Frontal cortex (tissue), 3 donors: ENCODE measurements at regions not wholly inside any gene's neighbourhood (a gene's known extent, or its start where the extent isn't known, plus 50 kb on each side); places are given as distances from the start of the nearest gene placed in this dataset.

Experiments used
- DNase-seq, 2 donors: peaks; one replicate each; pipeline ENCODE4 v3.0.0; 2012; ENCODE audit warnings: low spot score in 2 of 2
- FAIRE-seq: peaks from 2 replicates; lab custom pipeline; 2012; peaks lifted over from hg19 to GRCh38; lab: Jason Lieb, UNC
- donor health status: control.
- donor health status: control.
- donor health status: control.

GRCh38 chr13:85616275-85616674 lies 182.9 kb downstream of the SLITRK6 start:
- no peak for DNase-seq
- no peak for FAIRE-seq

DNA sequence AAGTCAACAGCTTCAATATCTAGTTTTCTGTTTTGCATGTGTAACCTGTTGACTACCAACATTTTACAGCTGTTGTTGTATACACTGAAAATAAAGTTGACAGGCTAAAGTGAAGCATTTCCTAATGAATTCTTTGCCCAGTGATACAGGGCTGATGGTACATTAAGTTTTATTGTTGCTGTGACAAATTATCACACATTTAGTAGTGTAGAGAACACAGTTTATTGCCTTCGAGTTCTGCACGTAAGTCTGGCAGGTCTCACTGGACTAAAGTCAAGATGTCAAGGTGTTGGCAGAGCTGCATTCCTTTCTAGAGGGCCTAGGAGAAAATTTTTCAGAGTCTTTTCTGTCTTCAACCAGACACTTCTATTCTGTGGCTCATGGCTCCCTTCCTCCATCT lies 184.2 kb downstream of the SLITRK6 start:
- no peak for FAIRE-seq
- no peak for DNase-seq

DNA sequence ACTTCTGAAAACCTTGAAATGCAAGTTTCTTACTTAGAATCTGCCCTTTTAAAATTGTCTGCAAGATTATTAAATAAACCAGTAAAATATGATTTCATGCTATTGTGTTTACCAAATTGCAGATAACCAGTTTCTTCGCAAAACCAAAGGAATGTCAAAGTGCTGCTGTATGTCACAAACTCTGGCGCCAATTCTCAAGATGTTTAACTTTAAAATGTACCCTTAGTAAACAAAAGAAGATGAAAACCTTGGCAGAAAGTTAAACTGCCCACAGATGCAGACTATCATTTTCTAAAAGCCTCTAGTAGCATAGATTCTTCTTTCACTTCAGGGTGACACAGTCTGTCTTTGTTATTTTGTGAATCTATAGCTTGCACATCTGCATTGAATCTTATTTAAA lies 189.2 kb downstream of the SLITRK6 start:
- DNase-seq = no peak
- no peak for FAIRE-seq

DNA sequence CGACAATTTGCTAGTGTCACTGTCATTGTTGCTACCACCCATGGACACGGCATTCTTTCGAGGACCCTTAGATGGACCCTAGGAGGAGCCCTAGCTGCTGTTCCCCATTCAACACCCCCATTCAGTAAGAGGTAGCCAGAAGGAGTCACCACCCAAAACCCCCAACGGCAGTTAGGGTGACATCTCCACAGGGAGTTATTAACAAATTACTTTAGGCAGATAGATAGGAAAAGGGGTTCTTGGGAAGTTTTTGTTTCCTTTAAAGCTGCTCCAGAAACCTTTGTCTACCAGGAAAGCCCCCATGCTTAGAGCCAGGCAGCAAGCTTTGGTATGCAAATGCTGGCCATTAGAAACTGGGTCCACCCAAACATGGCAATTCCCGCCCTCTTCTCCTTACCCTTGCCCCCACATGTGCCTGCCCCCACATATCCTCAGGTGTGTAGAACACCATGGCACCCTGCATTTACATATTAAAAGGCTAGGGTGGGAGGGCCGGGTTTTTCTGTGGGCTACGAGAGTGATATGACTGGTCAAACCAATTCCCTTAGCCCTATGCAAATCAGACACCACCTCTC lies 190.9 kb downstream of the SLITRK6 start:
- no peak for FAIRE-seq
- no peak for DNase-seq

- DNase-seq (no peak), FAIRE-seq (no peak)
These were observed 195.5 kb downstream of the SLITRK6 start for GRCh38 chr13:85603735-85604134.

DNA sequence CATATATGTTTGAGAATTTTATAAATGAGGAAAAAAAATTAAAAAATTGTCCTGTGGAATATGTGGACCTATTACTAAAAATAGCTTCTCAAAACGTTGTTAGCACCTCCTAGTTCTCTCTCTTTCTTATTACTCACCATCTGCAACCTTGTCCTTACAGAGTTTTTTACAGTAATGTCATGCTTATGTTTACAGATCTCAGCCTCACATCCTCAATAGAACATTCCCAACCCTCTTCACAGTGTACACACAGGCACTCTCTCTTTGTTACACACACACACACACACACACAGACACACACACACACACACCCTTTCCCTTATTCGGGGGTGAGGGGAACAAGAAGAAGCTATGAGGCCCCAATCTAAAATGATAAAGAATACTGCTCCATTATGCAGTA lies 197.7 kb downstream of the SLITRK6 start:
- FAIRE-seq (no peak), DNase-seq (no peak)

DNA sequence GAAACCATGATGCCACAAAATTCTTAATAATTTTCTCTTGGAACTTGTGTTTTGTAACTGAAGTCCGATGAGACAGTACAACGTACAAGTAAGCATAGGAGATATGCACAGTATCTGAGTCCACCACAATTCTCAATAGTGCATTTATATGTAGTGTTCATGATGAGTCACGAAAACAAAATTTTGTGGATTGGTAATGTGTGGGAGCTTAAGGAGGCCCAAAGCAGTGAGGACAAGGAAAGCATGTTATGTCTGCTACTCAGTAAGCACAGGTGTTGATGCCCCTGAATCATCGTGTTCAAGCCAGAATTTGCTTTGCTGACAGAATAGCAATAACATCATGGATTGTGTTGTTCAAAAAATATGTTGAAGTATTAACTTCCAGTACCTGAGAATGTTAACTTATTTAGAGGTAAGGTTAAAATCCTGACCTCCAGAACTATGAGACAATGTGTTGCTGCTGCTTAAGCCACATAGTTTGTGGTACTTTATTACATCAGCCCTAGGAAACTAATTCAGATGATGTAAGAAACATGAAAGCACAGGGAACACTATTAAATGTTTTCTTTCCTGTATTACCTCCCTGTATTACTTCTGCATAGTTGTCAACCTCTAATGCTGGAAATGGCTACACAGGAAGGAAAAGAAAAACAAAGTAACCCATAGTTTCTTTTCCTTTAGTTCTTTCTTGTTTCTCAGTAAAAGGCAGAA lies 201.3 kb downstream of the SLITRK6 start:
- no peak for DNase-seq
- no peak for FAIRE-seq

DNA sequence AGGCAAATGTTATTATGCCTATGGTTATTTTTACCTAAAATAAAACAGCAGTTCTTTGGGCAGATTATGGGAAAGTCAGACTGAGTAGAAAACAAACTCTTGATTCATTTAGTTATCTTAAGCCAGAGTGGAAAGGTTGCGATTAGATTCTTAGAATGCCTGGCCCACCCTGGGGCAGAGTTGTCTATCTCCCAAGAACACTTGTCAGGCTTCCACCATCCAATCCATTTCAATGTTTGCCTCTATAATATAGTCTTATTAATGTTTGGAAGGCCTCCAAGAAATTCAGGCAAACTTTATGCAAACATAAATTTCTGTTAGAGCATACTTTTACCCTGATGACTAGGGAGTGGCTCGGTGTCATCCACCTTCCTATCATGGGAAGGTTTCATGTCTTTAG lies 207.0 kb downstream of the SLITRK6 start:
- FAIRE-seq (no peak), DNase-seq (no peak)

GRCh38 chr13:85590231-85590931 lies 208.8 kb downstream of the SLITRK6 start:
- no peak for FAIRE-seq
- no peak for DNase-seq

GRCh38 chr13:85589021-85589420 lies 210.2 kb downstream of the SLITRK6 start:
- FAIRE-seq (no peak), DNase-seq (no peak)

DNA sequence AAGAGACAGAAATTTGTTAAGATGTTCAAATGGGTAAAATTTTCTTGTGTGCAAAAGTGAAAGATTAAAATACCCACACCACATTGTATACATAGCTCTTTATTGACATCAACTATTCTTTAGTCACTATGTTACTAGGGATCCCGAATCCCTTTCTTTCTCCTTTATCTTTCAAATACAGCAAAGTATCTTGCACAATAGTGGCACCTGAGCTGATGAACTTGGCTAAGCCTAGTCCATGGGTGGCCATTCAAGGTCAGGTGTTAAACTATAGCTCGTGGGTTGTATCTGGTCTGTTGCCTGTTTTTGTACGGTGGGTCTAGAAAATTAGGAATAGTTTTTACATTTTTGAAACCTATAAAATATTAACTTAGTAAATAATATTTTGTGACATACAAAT lies 210.9 kb downstream of the SLITRK6 start:
- FAIRE-seq (no peak), DNase-seq (no peak)

- no peak for FAIRE-seq
These were observed 212.4 kb downstream of the SLITRK6 start for GRCh38 chr13:85586856-85587255.

GRCh38 chr13:85586422-85586831 lies 212.8 kb downstream of the SLITRK6 start:
- FAIRE-seq (no peak), DNase-seq (no peak)

More at GRCh38 chr13:85586856-85587255, 212.4 kb downstream of the SLITRK6 start:
- no peak for DNase-seq

GRCh38 chr13:85582890-85583289 lies 216.3 kb downstream of the SLITRK6 start:
- DNase-seq (no peak), FAIRE-seq (no peak)

DNA sequence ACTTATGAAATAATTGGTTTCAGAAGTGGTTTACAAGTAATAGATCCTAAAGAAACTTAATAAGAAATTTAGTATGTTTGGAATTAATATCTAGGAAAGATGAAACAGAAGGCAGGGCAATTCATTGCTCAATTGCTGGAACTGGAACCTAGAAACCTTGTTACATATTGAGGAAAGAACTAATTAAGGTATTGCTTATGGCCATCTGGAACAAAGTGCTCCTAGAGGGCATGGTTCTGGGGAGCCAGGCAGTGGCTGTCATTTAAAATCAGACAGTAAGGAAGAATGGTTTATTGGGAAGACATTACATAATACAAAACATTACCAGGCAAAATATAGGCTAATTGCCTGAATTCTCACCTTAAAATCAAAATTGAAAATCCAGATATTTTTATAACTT lies 224.1 kb downstream of the SLITRK6 start:
- no peak for FAIRE-seq
- no peak for DNase-seq

- FAIRE-seq (no peak), DNase-seq (no peak)
These were observed 231.3 kb downstream of the SLITRK6 start for GRCh38 chr13:85567909-85568308.

DNA sequence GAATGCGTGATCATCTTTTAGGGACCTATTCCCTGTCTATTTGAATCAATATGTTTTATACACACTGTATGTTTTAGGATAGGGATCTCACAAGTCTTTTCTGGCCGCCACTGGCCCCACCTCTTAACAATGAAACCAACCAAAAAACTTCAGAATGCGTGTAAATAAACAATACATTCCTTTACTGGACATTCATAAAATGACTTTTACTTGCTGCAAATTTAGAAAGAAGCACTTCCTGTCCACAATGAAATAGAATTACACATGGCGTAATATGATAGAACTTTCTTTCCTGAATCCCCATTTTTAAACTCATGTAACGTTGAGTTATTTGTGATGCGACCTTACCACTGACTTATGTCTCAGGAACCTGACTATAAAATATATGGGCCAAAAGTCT lies 233.6 kb downstream of the SLITRK6 start:
- FAIRE-seq (no peak), DNase-seq (no peak)

GRCh38 chr13:85564598-85564997 lies 234.6 kb downstream of the SLITRK6 start:
- no peak for FAIRE-seq

GRCh38 chr13:85562282-85562681 lies 236.9 kb downstream of the SLITRK6 start:
- no peak for FAIRE-seq
- no peak for DNase-seq

More at GRCh38 chr13:85564598-85564997, 234.6 kb downstream of the SLITRK6 start:
- DNase-seq = no peak

- DNase-seq (no peak), FAIRE-seq (no peak)
These were observed 241.3 kb downstream of the SLITRK6 start for GRCh38 chr13:85557691-85558467.

DNA sequence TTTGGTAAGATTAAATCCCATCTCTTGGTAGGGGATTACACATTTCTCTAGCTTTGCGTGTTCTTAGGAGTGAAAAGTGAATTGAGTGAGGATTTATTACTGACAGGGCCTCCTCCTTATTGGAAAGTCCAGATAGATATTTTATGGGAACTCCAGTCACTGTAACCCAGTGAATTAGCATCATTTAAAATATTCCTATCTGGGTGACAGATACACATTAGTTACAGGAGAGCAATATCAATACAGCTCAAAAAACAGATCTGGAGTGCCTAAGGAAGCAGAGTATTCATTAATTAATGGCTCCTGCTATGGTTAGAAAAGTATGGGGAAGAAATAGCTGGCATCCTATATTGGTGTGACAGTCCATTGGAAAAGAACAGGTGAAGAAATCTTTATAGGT lies 248.2 kb downstream of the SLITRK6 start:
- FAIRE-seq (no peak), DNase-seq (no peak)
